ENCODE measurements at regions not wholly inside any gene's neighbourhood (a gene's known extent, or its start where the extent isn't known, plus 50 kb on each side); places are given as distances from the start of the nearest gene placed in this dataset.

GRCh38 chr11:45436966-45437365 lies 150.8 kb upstream of the SYT13 start:
- TF ChIP-seq CTCF (IDR thresholded peaks at IDR 0.05) (no peak), EP300 (IDR thresholded peaks at IDR 0.05) (no peak)

Measured in suprapubic skin (tissue), 3 donors.